PC-3 (cell line): ENCODE measurements at regions not wholly inside any gene's neighbourhood (a gene's known extent, or its start where the extent isn't known, plus 50 kb on each side); places are given as distances from the start of the nearest gene placed in this dataset.

Experiments used
- ATAC-seq: fragments of 200-7000 bp; cut with Tn5 transposase; 2 replicates; pipeline ENCODE4 v1.9.1; 2020; ENCODE audit warnings: mild to moderate bottlenecking, moderate library complexity
- BruUV-seq: library from RNA; stranded (reverse); fragments of 400-500 nt; replicated peaks from 2 replicates; lab custom pipeline; 2021; lab: Mats Ljungman, UMichigan
- CTCF ChIA-PET: fragments of 300-600 bp; sonication (Branson Sonifier 250); formaldehyde crosslinking; loops from one replicate; lab custom pipeline; 2022; ENCODE audit warnings: antibody characterized with exemption; lab: Charles Lee
- POLR2A ChIA-PET: fragments of 300-600 bp; sonication (Branson Sonifier 250); formaldehyde crosslinking; loops from one replicate; lab custom pipeline; 2022; ENCODE audit warnings: antibody characterized with exemption; ENCODE audit not compliant: unreplicated experiment; lab: Charles Lee
- DNase-seq: peaks from one replicate; pipeline ENCODE4 v3.0.0-alpha.2; 2015
- H2AFZ ChIP-seq: fragments of 300-600 bp; sonication (generic); 2 replicates; pipeline ENCODE4 v1.6.0; 2016; ENCODE audit warnings: antibody characterized with exemption, low read length
- H3F3A ChIP-seq: fragments of 300-600 bp; sonication (generic); one replicate; pipeline ENCODE4 v1.6.0; 2017; ENCODE audit warnings: antibody characterized with exemption, low read length, control low read depth, mild to moderate bottlenecking; ENCODE audit not compliant: unreplicated experiment
- H3K27ac ChIP-seq: fragments of 300-600 bp; sonication (generic); 2 replicates; pipeline ENCODE4 v1.5.1; 2016; ENCODE audit warnings: mild to moderate bottlenecking, low read length
- H3K27me3 ChIP-seq: fragments of 300-600 bp; sonication (generic); 2 replicates; pipeline ENCODE4 v1.6.1; 2016; ENCODE audit warnings: low read length, mixed read lengths
- H3K36me3 ChIP-seq: fragments of 300-600 bp; sonication (generic); 2 replicates; pipeline ENCODE4 v1.6.1; 2016; ENCODE audit warnings: low read depth, mixed run types, low read length, mixed read lengths
- H3K4me1 ChIP-seq: fragments of 300-600 bp; sonication (generic); 2 replicates; pipeline ENCODE4 v1.5.1; 2016; ENCODE audit warnings: low read length; ENCODE audit not compliant: insufficient read depth
- H3K4me2 ChIP-seq: fragments of 300-600 bp; sonication (generic); 2 replicates; pipeline ENCODE4 v1.6.0; 2016; ENCODE audit warnings: low read length
- H3K4me3 ChIP-seq: fragments of 300-600 bp; sonication (generic); 2 replicates; pipeline ENCODE4 v1.5.1; 2016; ENCODE audit warnings: mild to moderate bottlenecking, low read length, mixed read lengths
- H3K79me2 ChIP-seq: fragments of 300-600 bp; sonication (generic); 2 replicates; pipeline ENCODE4 v1.6.1; 2017; ENCODE audit warnings: low read length, mixed read lengths
- H3K9ac ChIP-seq: fragments of 300-600 bp; sonication (generic); 2 replicates; pipeline ENCODE4 v1.6.0; 2016; ENCODE audit warnings: mild to moderate bottlenecking, low read length
- H3K9me2 ChIP-seq: fragments of 300-600 bp; sonication (generic); replicated peaks from 2 replicates; pipeline ENCODE4 v1.6.1; 2016; ENCODE audit warnings: mixed run types, low read length, mixed read lengths
- H3K9me3 ChIP-seq: fragments of 300-600 bp; sonication (generic); 2 replicates; pipeline ENCODE4 v1.6.1; 2016; ENCODE audit warnings: low read length, mixed read lengths
- H4K20me1 ChIP-seq: fragments of 300-600 bp; sonication (generic); 2 replicates; pipeline ENCODE4 v1.6.1; 2016; ENCODE audit warnings: low read length, mixed read lengths
- CTCF ChIP-seq: fragments of 300-600 bp; sonication (generic); conservative IDR thresholded peaks from 2 replicates; pipeline ENCODE4 v1.5.1; 2017; ENCODE audit warnings: antibody characterized with exemption, low read depth, mild to moderate bottlenecking, low read length
- EZH2 ChIP-seq: fragments of 300-600 bp; sonication (generic); IDR thresholded peaks from one replicate; pipeline ENCODE4 v1.6.1; 2017; ENCODE audit warnings: antibody characterized with exemption, mild to moderate bottlenecking, low read length; ENCODE audit not compliant: unreplicated experiment
- EZH2phosphoT487 ChIP-seq: fragments of 300-600 bp; sonication (generic); IDR thresholded peaks from 2 replicates; pipeline ENCODE4 v1.6.1; 2018; ENCODE audit warnings: mild to moderate bottlenecking, antibody characterized with exemption, low read length, borderline replicate concordance
- intact Hi-C: fragments of 100-400 bp; cut with micrococcal nuclease; formaldehyde crosslinking; loops from 2 replicates; pipeline ENCODE4 v1.9.0; 2023

- H2AFZ ChIP-seq, result no peak overlapping the region
- no peaks in the 10 kb centered on the region for H3K9me3 ChIP-seq
- no peaks in the 10 kb centered on the region for H3K36me3 ChIP-seq
- CTCF ChIA-PET, result no interaction called here
- POLR2A ChIA-PET, result no interaction called here
- H3K9me2 ChIP-seq, result no peaks in the 10 kb centered on the region
- H3K79me2 ChIP-seq, result no peaks in the 10 kb centered on the region
- no peaks in the 10 kb centered on the region for H3K27me3 ChIP-seq
- DNase-seq (no peak), ATAC-seq (no peak)
- H3K4me2 ChIP-seq, result no peak overlapping the region
- TF ChIP-seq EZH2 (no peak), CTCF (no peak), EZH2phosphoT487 (no peak)
- no peaks in the 10 kb centered on the region for H3F3A ChIP-seq
- H3K9ac ChIP-seq, result no peak overlapping the region
- no peaks in the 10 kb centered on the region for H3K4me1 ChIP-seq
- no peak overlapping the region for H3K4me3 ChIP-seq
- H3K27ac ChIP-seq, result no peak overlapping the region
- H4K20me1 ChIP-seq, result no peaks in the 10 kb centered on the region
- intact Hi-C loops, result no loop called here
- BruUV-seq, result no TSS peak
Observed at GRCh38 chrX:43469391-43470054, 186.6 kb upstream of the MAOA start.

- no peak for TF ChIP-seq EZH2phosphoT487
- TF ChIP-seq EZH2, result no peak
- TF ChIP-seq CTCF, result 0 out of 2 replicates have a peak, but pooled peaks have one; percentile 13
- ATAC-seq, result no peak
Observed at GRCh38 chrX:43474321-43474720, 181.8 kb upstream of the MAOA start.

GRCh38 chrX:43479070-43479469 is 177.0 kb upstream of the MAOA start:
- Histone ChIP-seq H3K9me2 (no peaks in the 10 kb centered on the region), H3K27me3 (no peaks in the 10 kb centered on the region; the same call in 1 of the 2 replicates), H3K4me2 (no peak overlapping the region), H3F3A (no peaks in the 10 kb centered on the region), H3K9ac (no peak overlapping the region), H3K27ac (no peak overlapping the region), H3K4me3 (no peak overlapping the region), H3K79me2 (no peaks in the 10 kb centered on the region), H3K36me3 (no peaks in the 10 kb centered on the region), H3K4me1 (no peaks in the 10 kb centered on the region), H4K20me1 (no peaks in the 10 kb centered on the region), H3K9me3 (no peaks in the 10 kb centered on the region), H2AFZ (no peak overlapping the region)
- intact Hi-C loops, result no loop called here
- DNase-seq (no peak), ATAC-seq (no peak)
- no TSS peak for BruUV-seq
- ChIA-PET CTCF (no interaction called here), POLR2A (no interaction called here)
- no peak for TF ChIP-seq EZH2
- TF ChIP-seq EZH2phosphoT487, result no peak
- TF ChIP-seq CTCF, result no peak

More at GRCh38 chrX:43474321-43474720, 181.8 kb upstream of the MAOA start:
- POLR2A ChIA-PET, result no interaction called here
- Histone ChIP-seq H4K20me1 (no peaks in the 10 kb centered on the region), H3K4me3 (no peak overlapping the region), H3K9me3 (no peaks in the 10 kb centered on the region), H3K4me1 (no peaks in the 10 kb centered on the region), H3F3A (no peaks in the 10 kb centered on the region), H3K9me2 (no peaks in the 10 kb centered on the region), H3K36me3 (no peaks in the 10 kb centered on the region), H3K9ac (no peak overlapping the region), H3K27ac (no peak overlapping the region), H3K4me2 (no peak overlapping the region), H3K27me3 (no peaks in the 10 kb centered on the region), H2AFZ (no peak overlapping the region), H3K79me2 (no peaks in the 10 kb centered on the region)
- peak; percentile 52 for DNase-seq
- intact Hi-C loops, result no loop called here
- CTCF ChIA-PET, result no interaction called here
- BruUV-seq, result no TSS peak
